Panc1 (cell line): ENCODE measurements at regions not wholly inside any gene's neighbourhood (a gene's known extent, or its start where the extent isn't known, plus 50 kb on each side); places are given as distances from the start of the nearest gene placed in this dataset.

Source experiments
- ATAC-seq: fragments of 200-7000 bp; cut with Tn5 transposase; 2 replicates; pipeline ENCODE4 v1.9.1; 2020; ENCODE audit warnings: mild to moderate bottlenecking, moderate library complexity
- BruUV-seq: library from RNA; stranded (reverse); fragments of 400-500 nt; replicated peaks from 2 replicates; lab custom pipeline; 2021; lab: Mats Ljungman, UMichigan
- CTCF ChIA-PET: fragments of 300-600 bp; sonication (Branson Sonifier 250); formaldehyde crosslinking; loops from one replicate; lab custom pipeline; 2022; ENCODE audit warnings: antibody characterized with exemption; lab: Charles Lee
- POLR2A ChIA-PET: fragments of 300-600 bp; sonication (Branson Sonifier 250); formaldehyde crosslinking; loops from one replicate; lab custom pipeline; 2022; ENCODE audit warnings: antibody characterized with exemption; lab: Charles Lee
- DNase-seq: peaks from one replicate; pipeline ENCODE4 v3.0.0-alpha.2; 2010; ENCODE audit warnings: low read depth, low spot score
- H3K27ac ChIP-seq: 2 replicates; pipeline ENCODE4 v1.5.1; 2011; ENCODE audit warnings: mild to moderate bottlenecking, low read length, inconsistent platforms
- H3K27me3 ChIP-seq: fragments of 200-500 bp; sonication (Bioruptor generic); 2 replicates; pipeline ENCODE4 v1.6.0; 2014; ENCODE audit warnings: low read length, inconsistent platforms; ENCODE audit not compliant: control insufficient read depth, insufficient read depth
- H3K36me3 ChIP-seq: fragments of 200-500 bp; sonication (Bioruptor generic); 2 replicates; pipeline ENCODE4 v1.5.1; 2014; ENCODE audit warnings: inconsistent platforms, mild to moderate bottlenecking, low read length, moderate library complexity; ENCODE audit not compliant: control insufficient read depth, insufficient read depth
- H3K4me1 ChIP-seq: 2 replicates; pipeline ENCODE4 v1.5.1; 2011; ENCODE audit warnings: inconsistent platforms, mild to moderate bottlenecking, low read length, moderate library complexity; ENCODE audit not compliant: control insufficient read depth, insufficient read depth
- H3K4me3 ChIP-seq, 2 experiments: 2 replicates each; pipeline ENCODE4 v1.5.1; 2011 to 2012; ENCODE audit warnings: low read depth in 2 of 2, low read length in 2 of 2, mild to moderate bottlenecking in 2 of 2, inconsistent platforms in 1 of 2, moderate library complexity in 1 of 2
- H3K9me3 ChIP-seq: fragments of 200-500 bp; sonication (Bioruptor generic); 2 replicates; pipeline ENCODE4 v1.5.1; 2014; ENCODE audit warnings: low read depth, mild to moderate bottlenecking, inconsistent platforms, low read length, moderate library complexity; ENCODE audit not compliant: control insufficient read depth, insufficient read depth
- CTCF ChIP-seq: fragments of 450-650 bp; IDR thresholded peaks from 2 replicates; pipeline ENCODE4 v1.5.1; 2017; ENCODE audit warnings: mild to moderate bottlenecking
- POLR2AphosphoS5 ChIP-seq: IDR thresholded peaks from 2 replicates; pipeline ENCODE4 v1.6.1; 2012; ENCODE audit warnings: mild to moderate bottlenecking, low read depth, low read length, moderate library complexity
- REST ChIP-seq, 2 experiments: IDR thresholded peaks; 2 replicates each; pipeline ENCODE4 v1.6.1; 2011 to 2012; ENCODE audit warnings: low read depth in 2 of 2, control low read depth in 1 of 2, low read length in 1 of 2, mild to moderate bottlenecking in 1 of 2, moderate library complexity in 1 of 2; ENCODE audit not compliant: insufficient read depth in 1 of 2
- SIN3A ChIP-seq: IDR thresholded peaks from 2 replicates; pipeline ENCODE4 v1.6.1; 2012; ENCODE audit warnings: low read depth, mild to moderate bottlenecking, low read length, moderate library complexity, borderline replicate concordance; ENCODE audit not compliant: insufficient read depth
- TCF7L2 ChIP-seq: IDR thresholded peaks from 2 replicates; pipeline ENCODE4 v1.6.1; 2011; ENCODE audit warnings: mild to moderate bottlenecking, low read depth, low read length, inconsistent platforms
- in situ Hi-C: cut with HindIII; loops from 2 replicates; pipeline ENCODE4 v1.10.0; 2016; ENCODE audit warnings: low sequenced_read_pairs, low pct_unique_long_range_greater_than_20kb
- intact Hi-C: fragments of 100-400 bp; cut with micrococcal nuclease; formaldehyde crosslinking; loops from one replicate; pipeline ENCODE4 v1.10.0; 2022; ENCODE audit not compliant: unreplicated experiment

- ChIA-PET CTCF (no interaction called here), POLR2A (interaction anchor here (0.6 kb wide), 1 partner anchor 77 kb away, joined by 9 read pairs; no protein-coding TSS in a partner anchor)
- no peaks in the 10 kb centered on the region for H3K36me3 ChIP-seq
- H3K27me3 ChIP-seq: no peaks in the 10 kb centered on the region
- H3K27ac ChIP-seq: no peak overlapping the region
- in situ Hi-C loops: no loop called here
- no peak for ATAC-seq
- no peaks in the 10 kb centered on the region for H3K4me1 ChIP-seq
- no peaks in the 10 kb centered on the region for H3K9me3 ChIP-seq
- no TSS peak for BruUV-seq
- H3K4me3 ChIP-seq: no peak overlapping the region
- no peak for TF ChIP-seq SIN3A
- intact Hi-C loops: no loop called here
- no peak for DNase-seq
Measured at GRCh38 chr3:178244733-178245709, 291.2 kb upstream of the KCNMB2 start.

GRCh38 chr3:178246004-178246403 is 290.2 kb upstream of the KCNMB2 start:
- POLR2A ChIA-PET: no interaction called here
- H3K36me3 ChIP-seq: no peaks in the 10 kb centered on the region

More at GRCh38 chr3:178246004-178246403, 290.2 kb upstream of the KCNMB2 start:
- no peak for ATAC-seq
- intact Hi-C loops: no loop called here
- no TSS peak for BruUV-seq
- DNase-seq: no peak
- H3K27me3 ChIP-seq: no peaks in the 10 kb centered on the region
- no peaks in the 10 kb centered on the region for H3K4me1 ChIP-seq
- no peak overlapping the region for H3K4me3 ChIP-seq
- no peak overlapping the region for H3K27ac ChIP-seq
- CTCF ChIA-PET: no interaction called here
- H3K9me3 ChIP-seq: no peaks in the 10 kb centered on the region; the same call in 1 of the 2 replicates
- in situ Hi-C loops: no loop called here
- TF ChIP-seq SIN3A (no peak), TCF7L2 (no peak), POLR2AphosphoS5 (no peak), REST (IDR thresholded peaks at IDR 0.05; ENCODE audit: insufficient read depth in 1 of 2, low read depth in 2 of 2, low read length in 1 of 2) (no peak), CTCF (no peak)
